ENCODE measurements at regions not wholly inside any gene's neighbourhood (a gene's known extent, or its start where the extent isn't known, plus 50 kb on each side); places are given as distances from the start of the nearest gene placed in this dataset.
"Not testable (repeated sequence)": the region's sequence is repeated elsewhere in the genome, so short reads cannot be mapped to it uniquely, and the experiment has no call there.

- H3K4me3 ChIP-seq (ENCODE audit: low read length) = no peak overlapping the region
- no peak for TF ChIP-seq CTCF (conservative IDR thresholded peaks at IDR 0.05; ENCODE audit: low read depth, low read length)
- no peak for DNase-seq (ENCODE audit: low read depth)
These were observed 106.7 kb upstream of the ASB18 start for GRCh38 chr2:236370847-236371409.

- DNase-seq (ENCODE audit: low read depth) = no peak
- TF ChIP-seq CTCF (conservative IDR thresholded peaks at IDR 0.05; ENCODE audit: low read depth, low read length) = no peak
- H3K4me3 ChIP-seq (ENCODE audit: low read length) = no peak overlapping the region
These were observed 111.8 kb upstream of the ASB18 start for GRCh38 chr2:236375973-236376476.

GRCh38 chr2:236376566-236377244, 112.5 kb upstream of the ASB18 start:
- no peak overlapping the region for H3K4me3 ChIP-seq (ENCODE audit: low read length)
- no peak for TF ChIP-seq CTCF (conservative IDR thresholded peaks at IDR 0.05; ENCODE audit: low read depth, low read length)
- no peak for DNase-seq (ENCODE audit: low read depth)

GRCh38 chr2:236380051-236380612, 115.9 kb upstream of the ASB18 start:
- no peak for TF ChIP-seq CTCF (conservative IDR thresholded peaks at IDR 0.05; ENCODE audit: low read depth, low read length)
- H3K4me3 ChIP-seq (ENCODE audit: low read length) = no peak overlapping the region
- no peak for DNase-seq (ENCODE audit: low read depth)

- H3K4me3 ChIP-seq (ENCODE audit: low read length); DNase-seq (ENCODE audit: low read depth): not testable (repeated sequence)
These were observed 117.0 kb upstream of the ASB18 start for GRCh38 chr2:236381253-236381652.

- DNase-seq (ENCODE audit: low read depth); H3K4me3 ChIP-seq (ENCODE audit: low read length): not testable (repeated sequence)
These were observed 125.3 kb upstream of the ASB18 start for GRCh38 chr2:236389284-236390216.

GRCh38 chr2:236393101-236393500, 128.9 kb upstream of the ASB18 start:
- no peak overlapping the region for H3K4me3 ChIP-seq (ENCODE audit: low read length)
- TF ChIP-seq CTCF (conservative IDR thresholded peaks at IDR 0.05; ENCODE audit: low read depth, low read length) = no peak
- no peak for DNase-seq (ENCODE audit: low read depth)

All from retinal pigment epithelial cell (primary cell).